EL (cell line): ENCODE measurements at regions not wholly inside any gene's neighbourhood (a gene's known extent, or its start where the extent isn't known, plus 50 kb on each side); places are given as distances from the start of the nearest gene placed in this dataset.
A peak's percentile ranks its signal among the peaks of the same experiment; 100 is the strongest.

Experiments used
- DNase-seq: peaks from one replicate; pipeline ENCODE4 v3.0.0-alpha.2; 2016

- no peak for DNase-seq
Measured at GRCh38 chr13:90947976-90948375, 399.5 kb upstream of the MIR17HG start.

GRCh38 chr13:90950160-90950559 is 397.3 kb upstream of the MIR17HG start:
- no peak for DNase-seq

GRCh38 chr13:90951663-90952062 is 395.8 kb upstream of the MIR17HG start:
- no peak for DNase-seq

GRCh38 chr13:90952326-90952725 is 395.2 kb upstream of the MIR17HG start:
- no peak for DNase-seq

GRCh38 chr13:90954605-90955195 is 392.8 kb upstream of the MIR17HG start:
- DNase-seq = no peak

- no peak for DNase-seq
Measured at GRCh38 chr13:90956031-90956430, 391.5 kb upstream of the MIR17HG start.

- no peak for DNase-seq
Measured at GRCh38 chr13:90958866-90959265, 388.6 kb upstream of the MIR17HG start.

- DNase-seq = no peak
Measured at GRCh38 chr13:90968166-90968904, 379.2 kb upstream of the MIR17HG start.

- no peak for DNase-seq
Measured at GRCh38 chr13:90974249-90974975, 373.1 kb upstream of the MIR17HG start.

- no peak for DNase-seq
Measured at GRCh38 chr13:90979059-90979458, 368.4 kb upstream of the MIR17HG start.

GRCh38 chr13:90984756-90985155 is 362.7 kb upstream of the MIR17HG start:
- no peak for DNase-seq

GRCh38 chr13:90995001-90995400 is 352.5 kb upstream of the MIR17HG start:
- no peak for DNase-seq

GRCh38 chr13:90995614-90996013 is 351.9 kb upstream of the MIR17HG start:
- DNase-seq = no peak

- DNase-seq = no peak
Measured at GRCh38 chr13:90997951-90998350, 349.5 kb upstream of the MIR17HG start.

- no peak for DNase-seq
Measured at GRCh38 chr13:90999401-90999800, 348.1 kb upstream of the MIR17HG start.

GRCh38 chr13:91001371-91001770 is 346.1 kb upstream of the MIR17HG start:
- no peak for DNase-seq

- no peak for DNase-seq
Measured at GRCh38 chr13:91014696-91015095, 332.8 kb upstream of the MIR17HG start.

GRCh38 chr13:91017031-91017668 is 330.3 kb upstream of the MIR17HG start:
- DNase-seq = peak; percentile 13

GRCh38 chr13:91017669-91018053 is 329.8 kb upstream of the MIR17HG start:
- DNase-seq = no peak

GRCh38 chr13:91020461-91021034 is 326.9 kb upstream of the MIR17HG start:
- DNase-seq = no peak

GRCh38 chr13:91024157-91024792 is 323.2 kb upstream of the MIR17HG start:
- DNase-seq = no peak

GRCh38 chr13:91025442-91025841 is 322.0 kb upstream of the MIR17HG start:
- DNase-seq = no peak

GRCh38 chr13:91031508-91031907 is 316.0 kb upstream of the MIR17HG start:
- DNase-seq = no peak
